ENCODE measurements at regions not wholly inside any gene's neighbourhood (a gene's known extent, or its start where the extent isn't known, plus 50 kb on each side); places are given as distances from the start of the nearest gene placed in this dataset.

GRCh38 chr17:77323413-77324171 lies 182.8 kb downstream of the SEC14L1 start:
- TF ChIP-seq, protein P1, sequence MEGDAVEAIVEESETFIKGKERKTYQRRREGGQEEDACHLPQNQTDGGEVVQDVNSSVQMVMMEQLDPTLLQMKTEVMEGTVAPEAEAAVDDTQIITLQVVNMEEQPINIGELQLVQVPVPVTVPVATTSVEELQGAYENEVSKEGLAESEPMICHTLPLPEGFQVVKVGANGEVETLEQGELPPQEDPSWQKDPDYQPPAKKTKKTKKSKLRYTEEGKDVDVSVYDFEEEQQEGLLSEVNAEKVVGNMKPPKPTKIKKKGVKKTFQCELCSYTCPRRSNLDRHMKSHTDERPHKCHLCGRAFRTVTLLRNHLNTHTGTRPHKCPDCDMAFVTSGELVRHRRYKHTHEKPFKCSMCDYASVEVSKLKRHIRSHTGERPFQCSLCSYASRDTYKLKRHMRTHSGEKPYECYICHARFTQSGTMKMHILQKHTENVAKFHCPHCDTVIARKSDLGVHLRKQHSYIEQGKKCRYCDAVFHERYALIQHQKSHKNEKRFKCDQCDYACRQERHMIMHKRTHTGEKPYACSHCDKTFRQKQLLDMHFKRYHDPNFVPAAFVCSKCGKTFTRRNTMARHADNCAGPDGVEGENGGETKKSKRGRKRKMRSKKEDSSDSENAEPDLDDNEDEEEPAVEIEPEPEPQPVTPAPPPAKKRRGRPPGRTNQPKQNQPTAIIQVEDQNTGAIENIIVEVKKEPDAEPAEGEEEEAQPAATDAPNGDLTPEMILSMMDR (IDR thresholded peaks at IDR 0.05) = no peak
- no peak for TF ChIP-seq KAT7 (CRISPR knock-in tag; IDR thresholded peaks at IDR 0.05; ENCODE audit: borderline replicate concordance)
- no peak for TF ChIP-seq NR2C2 (CRISPR knock-in tag; IDR thresholded peaks at IDR 0.05)
- TF ChIP-seq IRF1 (CRISPR knock-in tag; IDR thresholded peaks at IDR 0.05) = no peak
- TF ChIP-seq, protein P2, sequence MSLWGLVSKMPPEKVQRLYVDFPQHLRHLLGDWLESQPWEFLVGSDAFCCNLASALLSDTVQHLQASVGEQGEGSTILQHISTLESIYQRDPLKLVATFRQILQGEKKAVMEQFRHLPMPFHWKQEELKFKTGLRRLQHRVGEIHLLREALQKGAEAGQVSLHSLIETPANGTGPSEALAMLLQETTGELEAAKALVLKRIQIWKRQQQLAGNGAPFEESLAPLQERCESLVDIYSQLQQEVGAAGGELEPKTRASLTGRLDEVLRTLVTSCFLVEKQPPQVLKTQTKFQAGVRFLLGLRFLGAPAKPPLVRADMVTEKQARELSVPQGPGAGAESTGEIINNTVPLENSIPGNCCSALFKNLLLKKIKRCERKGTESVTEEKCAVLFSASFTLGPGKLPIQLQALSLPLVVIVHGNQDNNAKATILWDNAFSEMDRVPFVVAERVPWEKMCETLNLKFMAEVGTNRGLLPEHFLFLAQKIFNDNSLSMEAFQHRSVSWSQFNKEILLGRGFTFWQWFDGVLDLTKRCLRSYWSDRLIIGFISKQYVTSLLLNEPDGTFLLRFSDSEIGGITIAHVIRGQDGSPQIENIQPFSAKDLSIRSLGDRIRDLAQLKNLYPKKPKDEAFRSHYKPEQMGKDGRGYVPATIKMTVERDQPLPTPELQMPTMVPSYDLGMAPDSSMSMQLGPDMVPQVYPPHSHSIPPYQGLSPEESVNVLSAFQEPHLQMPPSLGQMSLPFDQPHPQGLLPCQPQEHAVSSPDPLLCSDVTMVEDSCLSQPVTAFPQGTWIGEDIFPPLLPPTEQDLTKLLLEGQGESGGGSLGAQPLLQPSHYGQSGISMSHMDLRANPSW (CRISPR knock-in tag; conservative IDR thresholded peaks at IDR 0.05; ENCODE audit: low read depth) = no peak
- TF ChIP-seq NFE2L1 (CRISPR knock-in tag; IDR thresholded peaks at IDR 0.05) = no peak

Measured in WTC11 (cell line).